RWPE2 (cell line): ENCODE measurements at regions not wholly inside any gene's neighbourhood (a gene's known extent, or its start where the extent isn't known, plus 50 kb on each side); places are given as distances from the start of the nearest gene placed in this dataset.

Experiments
- ATAC-seq: fragments of 200-7000 bp; cut with Tn5 transposase; 3 replicates; pipeline ENCODE4 v1.9.1; 2021; ENCODE audit warnings: low read depth
- DNase-seq: peaks from one replicate; pipeline ENCODE4 v3.0.0-alpha.2; 2020; ENCODE audit warnings: low spot score
- H3K27ac ChIP-seq: fragments of 450-650 bp; 2 replicates; pipeline ENCODE4 v1.5.1; 2017; ENCODE audit warnings: mild to moderate bottlenecking; ENCODE audit not compliant: poor library complexity, severe bottlenecking
- H3K27me3 ChIP-seq: fragments of 250-450 bp; sonication (Bioruptor Pico); 2 replicates; pipeline ENCODE4 v1.5.1; 2021; ENCODE audit warnings: mild to moderate bottlenecking, moderate library complexity; ENCODE audit not compliant: insufficient read depth, poor library complexity, severe bottlenecking
- H3K36me3 ChIP-seq: fragments of 250-450 bp; sonication (Bioruptor Pico); 2 replicates; pipeline ENCODE4 v1.5.1; 2020; ENCODE audit warnings: low read depth, mild to moderate bottlenecking, moderate library complexity
- H3K4me1 ChIP-seq: fragments of 250-450 bp; sonication (Bioruptor Pico); 2 replicates; pipeline ENCODE4 v1.5.1; 2021; ENCODE audit warnings: mild to moderate bottlenecking, moderate library complexity; ENCODE audit not compliant: insufficient read depth, poor library complexity, severe bottlenecking
- H3K4me3 ChIP-seq: fragments of 250-450 bp; sonication (Bioruptor Pico); 2 replicates; pipeline ENCODE4 v1.5.1; 2021; ENCODE audit warnings: mild to moderate bottlenecking, moderate library complexity; ENCODE audit not compliant: severe bottlenecking
- H3K9me3 ChIP-seq: fragments of 250-450 bp; sonication (Bioruptor Pico); 2 replicates; pipeline ENCODE4 v1.5.1; 2021; ENCODE audit warnings: mild to moderate bottlenecking, moderate library complexity; ENCODE audit not compliant: severe bottlenecking
- TF ChIP-seq, protein P1 (sequence below): fragments of 450-650 bp; IDR thresholded peaks from one replicate; pipeline ENCODE4 v1.5.1; 2017; ENCODE audit warnings: mild to moderate bottlenecking, moderate library complexity; ENCODE audit not compliant: poor library complexity, severe bottlenecking

DNA sequence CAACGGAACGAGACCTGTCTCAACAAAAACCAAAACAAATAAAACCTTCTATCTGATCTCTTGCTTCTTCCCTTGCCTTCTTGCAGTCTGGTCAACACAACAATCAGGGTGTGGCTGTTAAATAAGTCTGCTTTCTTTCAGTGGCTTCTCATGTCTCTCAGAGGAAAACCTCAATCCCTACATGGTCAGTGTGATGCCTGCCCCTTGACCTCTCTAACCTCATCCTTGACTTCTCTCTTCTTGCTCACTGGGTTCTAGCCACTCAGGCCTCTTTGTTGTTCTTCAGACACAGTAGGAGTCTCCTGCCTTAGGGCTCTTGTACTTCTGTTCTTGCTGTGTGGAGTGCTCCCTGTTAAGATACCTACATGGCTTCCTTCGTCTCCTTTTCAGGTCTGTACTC lies 220.4 kb downstream of the SDHAF3 start:
- Histone ChIP-seq H3K4me3 (no peak overlapping the region), H3K4me1 (no peaks in the 10 kb centered on the region), H3K27ac (no peak overlapping the region), H3K27me3 (no peaks in the 10 kb centered on the region), H3K9me3 (no peaks in the 10 kb centered on the region), H3K36me3 (no peaks in the 10 kb centered on the region)
- no peak for DNase-seq
- ATAC-seq, result no peak
- TF ChIP-seq, protein P1, sequence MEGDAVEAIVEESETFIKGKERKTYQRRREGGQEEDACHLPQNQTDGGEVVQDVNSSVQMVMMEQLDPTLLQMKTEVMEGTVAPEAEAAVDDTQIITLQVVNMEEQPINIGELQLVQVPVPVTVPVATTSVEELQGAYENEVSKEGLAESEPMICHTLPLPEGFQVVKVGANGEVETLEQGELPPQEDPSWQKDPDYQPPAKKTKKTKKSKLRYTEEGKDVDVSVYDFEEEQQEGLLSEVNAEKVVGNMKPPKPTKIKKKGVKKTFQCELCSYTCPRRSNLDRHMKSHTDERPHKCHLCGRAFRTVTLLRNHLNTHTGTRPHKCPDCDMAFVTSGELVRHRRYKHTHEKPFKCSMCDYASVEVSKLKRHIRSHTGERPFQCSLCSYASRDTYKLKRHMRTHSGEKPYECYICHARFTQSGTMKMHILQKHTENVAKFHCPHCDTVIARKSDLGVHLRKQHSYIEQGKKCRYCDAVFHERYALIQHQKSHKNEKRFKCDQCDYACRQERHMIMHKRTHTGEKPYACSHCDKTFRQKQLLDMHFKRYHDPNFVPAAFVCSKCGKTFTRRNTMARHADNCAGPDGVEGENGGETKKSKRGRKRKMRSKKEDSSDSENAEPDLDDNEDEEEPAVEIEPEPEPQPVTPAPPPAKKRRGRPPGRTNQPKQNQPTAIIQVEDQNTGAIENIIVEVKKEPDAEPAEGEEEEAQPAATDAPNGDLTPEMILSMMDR, result no peak

DNA sequence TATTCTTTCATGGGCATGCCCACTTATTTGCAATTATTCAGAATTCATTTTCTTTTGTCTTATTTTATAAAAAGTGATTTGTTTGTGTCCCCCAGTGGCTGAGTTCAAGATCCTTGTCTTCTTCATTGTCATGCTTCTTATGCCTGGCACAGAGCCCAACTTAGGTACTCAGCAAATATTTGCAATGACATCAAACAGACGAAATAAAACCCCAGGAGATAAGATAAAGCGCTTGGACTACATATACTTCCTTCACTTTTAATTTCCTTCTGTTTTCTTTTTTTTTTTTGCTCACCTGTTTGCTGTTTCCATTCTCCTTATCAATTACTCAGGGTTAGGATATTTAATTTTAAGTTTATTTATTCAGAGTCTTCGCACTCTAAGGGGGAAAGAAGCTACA lies 225.0 kb downstream of the SDHAF3 start:
- no peaks in the 10 kb centered on the region for H3K9me3 ChIP-seq
- no peak overlapping the region for H3K4me3 ChIP-seq
- no peak overlapping the region for H3K27ac ChIP-seq
- no peaks in the 10 kb centered on the region for H3K36me3 ChIP-seq
- TF ChIP-seq, protein P1, result no peak
- no peaks in the 10 kb centered on the region for H3K4me1 ChIP-seq
- ATAC-seq (no peak), DNase-seq (no peak)
- H3K27me3 ChIP-seq, result no peaks in the 10 kb centered on the region

DNA sequence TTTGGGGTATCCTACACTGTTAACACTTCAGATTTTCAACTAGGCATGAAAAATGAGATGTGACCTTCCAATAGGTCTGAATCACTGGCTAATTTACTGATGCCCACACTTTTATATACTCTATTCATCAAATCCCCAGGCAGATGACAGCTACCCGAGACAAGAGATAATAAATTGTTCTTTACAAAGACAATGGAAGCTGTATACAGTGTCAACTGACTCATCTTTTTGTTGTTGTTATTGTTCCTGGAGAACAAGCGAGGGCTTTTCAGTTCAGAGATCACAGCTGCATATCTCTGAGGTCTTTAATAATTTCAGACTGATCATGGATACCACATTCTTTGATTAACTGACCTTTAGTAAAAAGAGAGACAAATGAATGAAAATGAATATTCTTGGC lies 228.9 kb downstream of the SDHAF3 start:
- Histone ChIP-seq H3K27me3 (no peaks in the 10 kb centered on the region), H3K9me3 (no peaks in the 10 kb centered on the region), H3K4me1 (no peaks in the 10 kb centered on the region), H3K36me3 (no peaks in the 10 kb centered on the region), H3K4me3 (no peak overlapping the region), H3K27ac (no peak overlapping the region)
- no peak for DNase-seq
- no peak for ATAC-seq
- TF ChIP-seq, protein P1, result no peak

DNA sequence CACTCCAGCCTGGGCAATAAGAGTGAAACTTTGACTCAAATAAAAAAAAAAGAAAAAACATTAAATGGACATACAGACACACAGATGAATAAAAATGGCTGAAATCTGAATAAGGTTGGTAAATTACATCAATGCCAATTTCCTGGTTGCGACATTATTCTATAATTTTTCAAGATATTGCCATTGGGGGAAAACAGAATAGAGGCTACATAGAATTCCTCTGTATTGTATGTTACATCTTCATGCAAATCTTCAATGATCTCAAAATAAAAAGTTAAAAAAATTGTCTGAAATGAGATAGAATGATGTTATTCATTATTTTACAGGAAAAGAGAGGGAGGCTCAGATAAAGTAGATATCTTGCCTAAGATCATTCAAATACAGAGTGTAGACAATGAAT lies 234.0 kb downstream of the SDHAF3 start:
- no peaks in the 10 kb centered on the region for H3K36me3 ChIP-seq
- TF ChIP-seq, protein P1, result no peak
- no peak overlapping the region for H3K4me3 ChIP-seq
- peaks cover 11% of the 10 kb centered on the region for H3K27me3 ChIP-seq
- H3K27ac ChIP-seq, result no peak overlapping the region
- DNase-seq (no peak), ATAC-seq (no peak)
- H3K4me1 ChIP-seq, result no peaks in the 10 kb centered on the region
- H3K9me3 ChIP-seq, result no peaks in the 10 kb centered on the region

GRCh38 chr7:97357459-97357858 lies 240.0 kb downstream of the SDHAF3 start:
- ATAC-seq (no peak), DNase-seq (no peak)
- H3K4me3 ChIP-seq, result no peak overlapping the region
- no peaks in the 10 kb centered on the region for H3K36me3 ChIP-seq
- TF ChIP-seq, protein P1, result no peak
- H3K4me1 ChIP-seq, result no peaks in the 10 kb centered on the region
- H3K27ac ChIP-seq, result no peak overlapping the region
- H3K9me3 ChIP-seq, result no peaks in the 10 kb centered on the region
- peaks cover 11% of the 10 kb centered on the region for H3K27me3 ChIP-seq
